SK-N-SH (cell line): ENCODE measurements at regions not wholly inside any gene's neighbourhood (a gene's known extent, or its start where the extent isn't known, plus 50 kb on each side); places are given as distances from the start of the nearest gene placed in this dataset.

Experiments
- CTCF ChIA-PET: fragments of 300-600, 350-600 bp; formaldehyde crosslinking; extraction: SDS; loops from one replicate; lab custom pipeline; 2021; lab: Yijun Ruan, JAX
- POLR2A ChIA-PET: fragments of 350-600 bp; sonication (Branson Sonifier 250); formaldehyde crosslinking; extraction: SDS; loops from one replicate; lab custom pipeline; 2020; ENCODE audit warnings: antibody characterized with exemption, inconsistent platforms; lab: Yijun Ruan, JAX
- DNase-seq: peaks from one replicate; pipeline ENCODE4 v3.0.0; 2012
- H2AFZ ChIP-seq: fragments of 200-600 bp; sonication (generic); 2 replicates; pipeline ENCODE4 v1.8.1; 2016; ENCODE audit warnings: antibody characterized with exemption, mild to moderate bottlenecking, low read depth
- H3F3A ChIP-seq: fragments of 200-600 bp; sonication (generic); replicated peaks from 2 replicates; pipeline ENCODE3; 2016; ENCODE audit warnings: antibody characterized with exemption, mild to moderate bottlenecking; ENCODE audit not compliant: insufficient read depth
- H3K27ac ChIP-seq, 2 experiments: fragments of 200-500 bp in 1 of 2; fragments of 200-600 bp in 1 of 2; sonication (Bioruptor generic) in 1 of 2; sonication (generic), shearing (Covaris generic) in 1 of 2; 2 replicates each; pipeline versions ENCODE4 v1.5.1 to v1.6.1; 2014 to 2016; ENCODE audit warnings: low read depth in 2 of 2, inconsistent platforms in 1 of 2, low read length in 1 of 2, mild to moderate bottlenecking in 1 of 2, mixed read lengths in 1 of 2
- H3K27me3 ChIP-seq: fragments of 200-600 bp; sonication (generic), shearing (Covaris generic); 2 replicates; pipeline ENCODE4 v1.6.1; 2016; ENCODE audit warnings: mixed run types; ENCODE audit not compliant: insufficient read depth
- H3K36me3 ChIP-seq, 2 experiments: fragments of 200-500 bp in 1 of 2; fragments of 200-600 bp in 1 of 2; sonication (Bioruptor generic) in 1 of 2; sonication (generic) in 1 of 2; replicated peaks in 1 of 2; 2 replicates each; pipeline versions ENCODE3 to v1.5.1; 2014 to 2016; ENCODE audit warnings: low read length in 1 of 2, mild to moderate bottlenecking in 1 of 2; ENCODE audit not compliant: insufficient read depth in 2 of 2, control insufficient read depth in 1 of 2
- H3K4me1 ChIP-seq, 2 experiments: fragments of 200-500 bp in 1 of 2; fragments of 200-600 bp in 1 of 2; sonication (Bioruptor generic) in 1 of 2; sonication (generic), shearing (Covaris generic) in 1 of 2; 2 replicates each; pipeline versions ENCODE4 v1.5.1 to v1.6.1; 2014 to 2016; ENCODE audit warnings: low read depth in 1 of 2, low read length in 1 of 2, mixed run types in 1 of 2; ENCODE audit not compliant: insufficient read depth in 2 of 2, control insufficient read depth in 1 of 2
- H3K4me2 ChIP-seq: fragments of 200-600 bp; sonication (generic), shearing (Covaris generic); 2 replicates; pipeline ENCODE4 v1.6.1; 2017; ENCODE audit warnings: mixed run types
- H3K4me3 ChIP-seq, 2 experiments: fragments of 200-500 bp in 1 of 2; fragments of 200-600 bp in 1 of 2; sonication (Bioruptor generic) in 1 of 2; sonication (generic), shearing (Covaris generic) in 1 of 2; 2 replicates each; pipeline versions ENCODE4 v1.5.1 to v1.8.1; 2014 to 2016; ENCODE audit warnings: low read depth in 2 of 2, inconsistent platforms in 1 of 2, low read length in 1 of 2, mild to moderate bottlenecking in 1 of 2, mixed read lengths in 1 of 2, moderate library complexity in 1 of 2
- H3K79me2 ChIP-seq: fragments of 200-600 bp; sonication (generic); 2 replicates; pipeline ENCODE4 v1.8.1; 2017; ENCODE audit warnings: mild to moderate bottlenecking; ENCODE audit not compliant: insufficient read depth
- H3K9ac ChIP-seq: fragments of 200-600 bp; sonication (generic); 2 replicates; pipeline ENCODE4 v1.6.1; 2017; ENCODE audit warnings: mixed run types
- H3K9me2 ChIP-seq: fragments of 200-600 bp; sonication (generic); 2 replicates; pipeline ENCODE4 v1.6.1; 2017; ENCODE audit warnings: mixed run types
- H3K9me3 ChIP-seq: fragments of 200-600 bp; sonication (generic); 2 replicates; pipeline ENCODE4 v1.6.1; 2017; ENCODE audit warnings: mixed run types, mild to moderate bottlenecking, moderate library complexity
- H4K20me1 ChIP-seq: fragments of 200-600 bp; sonication (generic); 2 replicates; pipeline ENCODE4 v1.6.1; 2017; ENCODE audit warnings: mild to moderate bottlenecking, mixed run types; ENCODE audit not compliant: insufficient read depth
- CHD2 ChIP-seq: fragments of 150-350 bp; IDR thresholded peaks from 2 replicates; pipeline ENCODE4 v1.6.1; 2018; ENCODE audit warnings: low read length; ENCODE audit not compliant: partially characterized antibody
- ELF1 ChIP-seq: IDR thresholded peaks from 2 replicates; pipeline ENCODE4 v1.4.0; 2012
- EP300 ChIP-seq, 2 experiments: IDR thresholded peaks; 2 replicates each; pipeline versions ENCODE4 v1.4.0 to v1.6.1; 2012; ENCODE audit warnings: borderline replicate concordance in 1 of 2, low read depth in 1 of 2, low read length in 1 of 2
- EZH2phosphoT487 ChIP-seq: fragments of 200-600 bp; sonication (generic); IDR thresholded peaks from 2 replicates; pipeline ENCODE4 v1.6.1; 2017; ENCODE audit warnings: low read depth, mixed run types, mild to moderate bottlenecking, antibody characterized with exemption, moderate library complexity, borderline replicate concordance
- FOXJ3 ChIP-seq: sonication (generic); formaldehyde crosslinking; IDR thresholded peaks from 2 replicates; pipeline ENCODE4 v1.5.1; 2020; ENCODE audit warnings: mild to moderate bottlenecking, missing genetic modification reagents
- FOXM1 ChIP-seq: IDR thresholded peaks from 2 replicates; pipeline ENCODE4 v1.4.0; 2012; ENCODE audit warnings: low read depth, mild to moderate bottlenecking
- NFIC ChIP-seq: IDR thresholded peaks from 2 replicates; pipeline ENCODE4 v1.4.0; 2012; ENCODE audit warnings: borderline replicate concordance
- NRF1 ChIP-seq: IDR thresholded peaks from 2 replicates; pipeline ENCODE4 v1.6.1; 2012; ENCODE audit warnings: low read depth, mild to moderate bottlenecking, low read length
- RAD21 ChIP-seq: IDR thresholded peaks from 2 replicates; pipeline ENCODE4 v1.6.1; 2012; ENCODE audit warnings: mild to moderate bottlenecking, low read length
- RXRA ChIP-seq: IDR thresholded peaks from 2 replicates; pipeline ENCODE4 v1.4.0; 2012; ENCODE audit warnings: low read depth, mild to moderate bottlenecking, borderline replicate concordance
- SIN3A ChIP-seq: IDR thresholded peaks from 2 replicates; pipeline ENCODE4 v1.6.1; 2012; ENCODE audit warnings: low read depth, mild to moderate bottlenecking, low read length, moderate library complexity, borderline replicate concordance
- TCF12 ChIP-seq: IDR thresholded peaks from 2 replicates; pipeline ENCODE4 v1.4.0; 2012
- TEAD4 ChIP-seq: IDR thresholded peaks from 2 replicates; pipeline ENCODE4 v1.4.0; 2012; ENCODE audit warnings: mild to moderate bottlenecking, borderline replicate concordance; ENCODE audit not compliant: insufficient read depth
- YY1 ChIP-seq: IDR thresholded peaks from 2 replicates; pipeline ENCODE4 v1.4.0; 2012; ENCODE audit warnings: low read depth, mild to moderate bottlenecking
- WGBS: methylation state at CpG from one replicate; pipeline ENCODE4 v1.1.6; 2017; ENCODE audit warnings: low lambda C conversion rate; 5-methylcytosine and 5-hydroxymethylcytosine counted together
- TF ChIP-seq, protein P1 (sequence below): fragments of 200-600 bp; sonication (generic); IDR thresholded peaks from 2 replicates; pipeline ENCODE4 v1.6.1; 2017; ENCODE audit warnings: antibody characterized with exemption, mild to moderate bottlenecking, moderate library complexity
- TF ChIP-seq, protein P2 (sequence below): fragments of 150-350 bp; IDR thresholded peaks from 2 replicates; pipeline ENCODE4 v1.6.1; 2016; ENCODE audit warnings: mild to moderate bottlenecking, low read depth, low read length
- TF ChIP-seq, protein P3 (sequence below): IDR thresholded peaks from 2 replicates; pipeline ENCODE4 v1.4.0; 2012; ENCODE audit warnings: low read depth, borderline replicate concordance
- TF ChIP-seq, protein P4 (sequence below): fragments of 150-350 bp; IDR thresholded peaks from 2 replicates; pipeline ENCODE4 v1.6.1; 2017; ENCODE audit warnings: antibody characterized with exemption, low read length, low read depth, borderline replicate concordance
- TF ChIP-seq, protein P5 (sequence below): IDR thresholded peaks from 2 replicates; pipeline ENCODE4 v1.4.0; 2012; ENCODE audit warnings: low read depth

DNA sequence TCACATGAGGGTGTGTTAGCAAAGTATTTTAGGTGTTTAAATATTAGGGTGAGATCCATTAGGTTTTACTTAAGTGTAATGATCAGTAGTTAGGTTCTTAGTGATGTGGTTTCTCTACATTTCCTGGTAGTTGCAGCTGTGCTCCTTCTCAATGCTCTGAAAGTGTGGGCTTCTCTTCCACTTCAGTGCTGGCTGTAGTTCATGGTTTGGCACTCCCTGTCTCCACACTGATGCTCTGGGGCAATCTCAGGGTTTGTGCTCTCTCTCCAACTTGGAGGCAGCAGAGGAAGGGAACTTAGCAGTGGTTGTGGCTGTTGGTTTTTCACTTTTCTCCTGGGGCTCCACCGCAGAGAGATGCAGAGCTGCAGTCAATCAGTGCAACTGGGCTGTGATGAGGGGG, 507.5 kb downstream of the TMEM232 start:
- Histone ChIP-seq H3K9ac (no peak overlapping the region), H3K79me2 (no peaks in the 10 kb centered on the region), H4K20me1 (no peaks in the 10 kb centered on the region), H3K27me3 (no peaks in the 10 kb centered on the region), H3F3A (no peaks in the 10 kb centered on the region), H3K9me2 (no peaks in the 10 kb centered on the region), H3K36me3 (no peaks in the 10 kb centered on the region), H2AFZ (no peak overlapping the region), H3K4me1 (no peaks in the 10 kb centered on the region), H3K27ac (no peak overlapping the region), H3K4me2 (no peak overlapping the region), H3K9me3 (no peaks in the 10 kb centered on the region; the same call in 1 of the 2 replicates), H3K4me3 (no peak overlapping the region)
- TF ChIP-seq, protein P1, sequence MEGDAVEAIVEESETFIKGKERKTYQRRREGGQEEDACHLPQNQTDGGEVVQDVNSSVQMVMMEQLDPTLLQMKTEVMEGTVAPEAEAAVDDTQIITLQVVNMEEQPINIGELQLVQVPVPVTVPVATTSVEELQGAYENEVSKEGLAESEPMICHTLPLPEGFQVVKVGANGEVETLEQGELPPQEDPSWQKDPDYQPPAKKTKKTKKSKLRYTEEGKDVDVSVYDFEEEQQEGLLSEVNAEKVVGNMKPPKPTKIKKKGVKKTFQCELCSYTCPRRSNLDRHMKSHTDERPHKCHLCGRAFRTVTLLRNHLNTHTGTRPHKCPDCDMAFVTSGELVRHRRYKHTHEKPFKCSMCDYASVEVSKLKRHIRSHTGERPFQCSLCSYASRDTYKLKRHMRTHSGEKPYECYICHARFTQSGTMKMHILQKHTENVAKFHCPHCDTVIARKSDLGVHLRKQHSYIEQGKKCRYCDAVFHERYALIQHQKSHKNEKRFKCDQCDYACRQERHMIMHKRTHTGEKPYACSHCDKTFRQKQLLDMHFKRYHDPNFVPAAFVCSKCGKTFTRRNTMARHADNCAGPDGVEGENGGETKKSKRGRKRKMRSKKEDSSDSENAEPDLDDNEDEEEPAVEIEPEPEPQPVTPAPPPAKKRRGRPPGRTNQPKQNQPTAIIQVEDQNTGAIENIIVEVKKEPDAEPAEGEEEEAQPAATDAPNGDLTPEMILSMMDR, result no peak
- TF ChIP-seq, protein P2, sequence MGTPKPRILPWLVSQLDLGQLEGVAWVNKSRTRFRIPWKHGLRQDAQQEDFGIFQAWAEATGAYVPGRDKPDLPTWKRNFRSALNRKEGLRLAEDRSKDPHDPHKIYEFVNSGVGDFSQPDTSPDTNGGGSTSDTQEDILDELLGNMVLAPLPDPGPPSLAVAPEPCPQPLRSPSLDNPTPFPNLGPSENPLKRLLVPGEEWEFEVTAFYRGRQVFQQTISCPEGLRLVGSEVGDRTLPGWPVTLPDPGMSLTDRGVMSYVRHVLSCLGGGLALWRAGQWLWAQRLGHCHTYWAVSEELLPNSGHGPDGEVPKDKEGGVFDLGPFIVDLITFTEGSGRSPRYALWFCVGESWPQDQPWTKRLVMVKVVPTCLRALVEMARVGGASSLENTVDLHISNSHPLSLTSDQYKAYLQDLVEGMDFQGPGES, result no peak
- TF ChIP-seq NFIC (no peak), RAD21 (no peak), FOXM1 (no peak), ELF1 (no peak), RXRA (no peak), YY1 (no peak), TCF12 (no peak), FOXJ3 (no peak), CHD2 (no peak), EP300 (IDR thresholded peaks at IDR 0.05; ENCODE audit: borderline replicate concordance in 1 of 2, low read depth in 1 of 2, low read length in 1 of 2) (no peak), EZH2phosphoT487 (no peak), NRF1 (no peak), TEAD4 (no peak), SIN3A (no peak)
- TF ChIP-seq, protein P3, sequence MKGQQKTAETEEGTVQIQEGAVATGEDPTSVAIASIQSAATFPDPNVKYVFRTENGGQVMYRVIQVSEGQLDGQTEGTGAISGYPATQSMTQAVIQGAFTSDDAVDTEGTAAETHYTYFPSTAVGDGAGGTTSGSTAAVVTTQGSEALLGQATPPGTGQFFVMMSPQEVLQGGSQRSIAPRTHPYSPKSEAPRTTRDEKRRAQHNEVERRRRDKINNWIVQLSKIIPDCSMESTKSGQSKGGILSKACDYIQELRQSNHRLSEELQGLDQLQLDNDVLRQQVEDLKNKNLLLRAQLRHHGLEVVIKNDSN, result no peak
- TF ChIP-seq, protein P4, sequence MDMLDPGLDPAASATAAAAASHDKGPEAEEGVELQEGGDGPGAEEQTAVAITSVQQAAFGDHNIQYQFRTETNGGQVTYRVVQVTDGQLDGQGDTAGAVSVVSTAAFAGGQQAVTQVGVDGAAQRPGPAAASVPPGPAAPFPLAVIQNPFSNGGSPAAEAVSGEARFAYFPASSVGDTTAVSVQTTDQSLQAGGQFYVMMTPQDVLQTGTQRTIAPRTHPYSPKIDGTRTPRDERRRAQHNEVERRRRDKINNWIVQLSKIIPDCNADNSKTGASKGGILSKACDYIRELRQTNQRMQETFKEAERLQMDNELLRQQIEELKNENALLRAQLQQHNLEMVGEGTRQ, result no peak
- TF ChIP-seq, protein P5, sequence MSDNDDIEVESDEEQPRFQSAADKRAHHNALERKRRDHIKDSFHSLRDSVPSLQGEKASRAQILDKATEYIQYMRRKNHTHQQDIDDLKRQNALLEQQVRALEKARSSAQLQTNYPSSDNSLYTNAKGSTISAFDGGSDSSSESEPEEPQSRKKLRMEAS, result no peak
- ChIA-PET POLR2A (no interaction called here), CTCF (no interaction called here)
- no peak for DNase-seq
- 40% methylated on average over 1 of the region's 1 CpG for WGBS
